NT2/D1 (cell line): ENCODE measurements at regions not wholly inside any gene's neighbourhood (a gene's known extent, or its start where the extent isn't known, plus 50 kb on each side); places are given as distances from the start of the nearest gene placed in this dataset.

ENCODE experiments used
- SUZ12 ChIP-seq: IDR thresholded peaks from 2 replicates; pipeline ENCODE4 v1.6.1; 2011; ENCODE audit not compliant: insufficient read length, insufficient read depth; ENCODE audit errors: extremely low read depth
- YY1 ChIP-seq: IDR thresholded peaks from 2 replicates; pipeline ENCODE4 v1.6.1; 2011; ENCODE audit not compliant: insufficient read length, insufficient read depth
- ZNF274 ChIP-seq: IDR thresholded peaks from 2 replicates; pipeline ENCODE4 v1.6.1; 2011; ENCODE audit warnings: mild to moderate bottlenecking, low read depth, low read length

GRCh38 chrX:45571453-45571852 is 370.8 kb upstream of the DIPK2B start:
- TF ChIP-seq YY1, result no peak
- TF ChIP-seq ZNF274, result no peak
- TF ChIP-seq SUZ12, result no peak
